Glomerular endothelial cell (primary cell): ENCODE measurements at regions not wholly inside any gene's neighbourhood (a gene's known extent, or its start where the extent isn't known, plus 50 kb on each side); places are given as distances from the start of the nearest gene placed in this dataset.
"Not testable (repeated sequence)": the region's sequence is repeated elsewhere in the genome, so short reads cannot be mapped to it uniquely, and the experiment has no call there.

Experiments used
- DNase-seq: peaks from one replicate; pipeline ENCODE4 v3.0.0-alpha.2; 2011; ENCODE audit warnings: low read depth, low spot score; ENCODE audit errors: extremely low read depth

DNA sequence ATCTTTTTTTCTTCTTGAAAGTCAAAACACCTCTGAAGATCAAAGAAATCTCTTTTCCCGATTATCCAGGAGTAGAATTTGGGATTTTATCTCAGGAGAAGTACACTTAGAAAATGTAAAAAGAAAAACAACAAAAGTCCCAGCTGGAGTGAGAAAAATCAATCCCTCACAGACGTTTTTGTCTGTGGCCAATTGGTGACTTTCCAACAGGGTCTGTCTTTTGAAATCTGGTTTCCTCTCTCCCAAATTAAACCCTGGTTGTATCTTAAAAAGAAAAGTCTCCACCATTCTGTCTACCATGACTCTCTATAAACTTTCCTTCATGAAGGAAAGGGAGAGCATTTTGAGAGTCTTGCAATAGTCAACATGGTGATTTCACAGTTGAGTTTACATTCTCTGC lies 88.1 kb downstream of the DACT1 start:
- no peak for DNase-seq

DNA sequence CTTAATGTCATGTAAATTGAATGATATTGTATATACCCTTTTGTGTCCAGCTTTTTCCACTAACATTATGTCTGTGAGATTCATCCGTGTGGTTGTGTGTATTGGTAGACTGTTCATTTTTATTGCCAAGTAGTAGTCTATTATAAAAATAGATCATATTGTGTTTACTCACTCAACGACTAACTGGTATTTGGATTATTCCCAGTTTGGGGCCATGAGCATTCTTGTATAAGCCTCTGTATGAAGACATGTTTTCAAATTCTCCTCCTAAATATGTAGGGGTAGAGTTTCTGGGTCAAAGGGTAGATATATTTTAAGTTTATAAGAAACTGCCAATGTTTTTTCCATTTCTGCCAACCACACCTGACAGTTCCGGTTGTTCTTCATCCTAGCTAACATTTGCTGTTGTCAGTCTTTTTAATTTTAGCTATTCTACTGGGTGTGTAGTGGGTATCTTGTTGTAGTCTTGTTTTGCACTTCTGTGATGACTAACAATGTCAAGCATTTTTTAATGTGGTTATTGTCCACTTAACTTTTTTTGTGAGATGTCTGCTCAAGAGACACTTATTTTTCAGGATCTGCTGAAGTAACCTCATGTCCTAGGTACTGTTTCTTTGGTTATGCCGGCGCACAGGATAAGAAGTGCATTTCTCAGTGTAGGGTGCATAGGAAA lies 93.2 kb downstream of the DACT1 start:
- DNase-seq: no peak

DNA sequence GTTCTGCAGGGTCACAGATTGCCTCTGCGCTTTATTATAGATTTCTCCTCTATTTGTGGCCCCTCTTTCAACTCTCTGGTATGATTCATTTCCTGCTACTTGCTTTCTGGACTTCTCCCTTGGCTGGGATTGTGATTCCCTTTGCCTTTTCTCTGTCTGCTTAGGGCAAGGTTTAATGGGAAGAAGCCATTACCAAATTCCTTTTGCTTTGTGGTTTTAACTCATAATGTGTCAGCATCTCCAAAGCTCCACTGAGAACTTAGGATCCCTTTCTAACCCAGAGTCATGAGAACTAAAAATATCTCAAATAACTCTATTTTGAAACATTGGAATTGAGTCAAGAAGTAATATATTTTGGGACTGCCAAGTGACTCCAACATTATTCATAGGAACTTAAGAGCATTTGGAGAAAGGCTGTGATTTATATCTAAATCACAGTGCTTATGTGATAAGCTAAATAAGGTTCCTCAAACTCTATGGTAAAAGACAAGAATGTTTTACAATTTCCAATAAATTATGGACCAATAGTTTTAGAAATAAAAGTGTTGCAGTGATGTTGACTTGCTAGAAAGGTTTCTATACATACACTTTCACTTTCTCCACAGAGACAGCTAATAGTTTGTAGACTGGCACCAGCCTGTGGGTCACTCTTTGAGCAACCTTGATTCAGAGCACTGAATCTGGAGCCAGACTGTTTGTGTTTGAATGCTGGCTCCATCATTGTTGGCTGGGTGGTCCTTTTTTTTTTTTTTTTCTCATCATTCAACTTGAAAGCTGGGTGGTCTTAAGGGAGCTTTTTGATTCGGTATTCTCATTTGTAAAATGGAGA lies 93.9 kb downstream of the DACT1 start:
- DNase-seq: peak; percentile 55

DNA sequence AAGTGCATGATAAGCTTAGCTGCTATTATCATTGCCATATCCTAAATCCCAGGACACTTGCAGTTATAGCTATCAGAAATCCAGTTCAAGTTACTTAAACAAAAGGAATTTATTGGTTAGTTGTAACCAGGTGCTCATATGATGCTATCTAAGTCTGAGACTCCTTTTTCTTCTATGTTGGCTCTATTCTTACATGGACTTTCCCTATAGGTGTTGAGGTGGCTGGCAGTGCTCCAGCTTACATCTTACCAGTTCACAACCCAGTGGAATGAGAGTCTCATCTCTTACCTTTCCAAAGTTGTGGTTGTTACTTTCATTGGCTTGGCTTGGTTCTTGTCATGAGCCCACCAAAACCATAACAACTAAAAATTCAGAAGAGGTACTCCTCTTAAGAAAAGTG lies 94.6 kb downstream of the DACT1 start:
- no peak for DNase-seq

DNA sequence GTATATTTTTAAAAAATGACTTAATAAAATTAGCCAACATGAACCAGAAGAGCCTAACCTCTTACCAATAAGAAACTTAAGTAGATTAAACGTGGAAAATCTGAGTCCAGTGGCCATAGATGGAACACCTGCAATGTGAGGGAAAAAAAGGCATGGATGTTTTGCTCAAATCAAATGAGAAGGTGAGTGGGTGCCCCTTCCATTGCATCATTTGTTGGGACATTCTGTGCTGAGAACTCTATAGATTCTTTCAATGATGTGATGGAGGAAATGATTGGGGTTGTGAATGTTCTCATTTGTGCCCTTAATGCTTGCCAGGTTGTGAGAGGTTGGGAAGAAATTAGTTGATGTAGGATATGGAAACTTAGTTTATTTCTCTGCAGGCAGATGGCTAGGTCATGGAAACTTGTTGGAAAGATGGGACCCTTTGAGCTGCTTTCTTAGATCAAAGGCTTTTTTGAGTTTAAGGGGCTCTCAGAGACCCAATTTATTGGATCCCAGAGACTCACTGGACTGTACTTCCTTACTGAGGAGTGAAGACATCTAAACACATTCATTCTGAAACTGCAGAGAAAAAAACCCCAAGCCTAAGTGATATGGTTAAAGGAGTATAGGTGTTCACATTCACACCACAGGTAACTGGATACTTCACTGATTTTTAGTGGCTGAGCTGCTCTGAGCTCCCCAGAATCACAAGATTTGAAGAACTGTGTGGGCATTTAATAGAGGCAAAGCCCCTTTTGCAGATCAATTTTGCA lies 95.9 kb downstream of the DACT1 start:
- no peak for DNase-seq

DNA sequence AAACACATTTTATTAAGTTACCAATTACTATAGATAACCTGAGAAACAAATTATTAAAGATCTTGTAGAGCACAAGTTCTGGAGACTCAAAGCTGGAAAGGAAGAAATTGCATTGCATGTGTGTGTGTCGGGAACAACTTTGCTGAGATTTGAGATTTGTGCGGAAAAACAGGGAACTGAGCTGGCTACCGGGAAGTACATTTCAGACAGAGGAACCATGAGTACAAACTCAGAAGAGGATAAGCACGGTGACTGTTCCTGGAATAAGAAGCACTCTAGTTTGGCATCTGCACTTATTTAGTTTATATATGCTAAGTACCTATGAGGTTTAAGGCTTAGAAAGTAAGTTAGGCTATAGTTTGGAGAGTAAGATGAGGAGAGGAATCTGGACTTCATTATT lies 97.8 kb downstream of the DACT1 start:
- no peak for DNase-seq

DNA sequence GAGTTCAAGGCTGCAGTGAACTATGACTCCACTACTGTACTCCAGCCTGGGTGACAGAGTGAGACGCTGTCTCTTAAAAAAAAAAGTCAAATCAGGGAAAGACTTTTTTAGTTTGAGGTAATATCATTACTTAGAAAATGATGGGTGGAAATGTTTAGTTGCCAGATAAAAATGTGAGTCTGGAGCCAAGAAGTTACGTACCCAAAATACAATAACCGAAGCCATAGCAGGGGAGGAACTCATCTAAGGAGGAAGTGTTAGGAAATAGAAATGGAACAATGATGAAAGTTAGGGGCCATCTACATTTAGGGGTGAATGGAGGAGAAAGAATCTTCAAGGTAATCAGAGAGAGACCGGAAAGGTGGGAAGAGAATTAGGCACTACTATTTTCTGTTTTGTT lies 98.8 kb downstream of the DACT1 start:
- DNase-seq: no peak

DNA sequence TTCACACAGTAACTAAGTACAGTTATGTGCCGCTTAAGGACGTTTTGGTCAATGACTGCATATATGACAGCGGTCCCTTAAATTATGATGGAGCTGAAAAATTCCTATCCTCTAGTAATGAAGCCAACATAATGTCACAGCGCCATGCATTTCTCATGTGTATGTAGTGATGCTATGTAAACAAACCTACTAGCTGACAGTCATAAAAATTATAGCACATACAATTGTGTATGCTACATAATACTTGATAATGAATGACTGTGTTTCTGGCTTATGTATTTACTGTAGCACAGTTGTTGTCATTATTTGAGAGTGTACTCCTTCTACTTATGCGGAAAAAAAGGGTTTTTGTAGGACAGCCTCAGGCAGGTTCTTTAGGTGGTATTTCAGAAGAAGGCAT lies 99.7 kb downstream of the DACT1 start:
- DNase-seq: no peak

DNA sequence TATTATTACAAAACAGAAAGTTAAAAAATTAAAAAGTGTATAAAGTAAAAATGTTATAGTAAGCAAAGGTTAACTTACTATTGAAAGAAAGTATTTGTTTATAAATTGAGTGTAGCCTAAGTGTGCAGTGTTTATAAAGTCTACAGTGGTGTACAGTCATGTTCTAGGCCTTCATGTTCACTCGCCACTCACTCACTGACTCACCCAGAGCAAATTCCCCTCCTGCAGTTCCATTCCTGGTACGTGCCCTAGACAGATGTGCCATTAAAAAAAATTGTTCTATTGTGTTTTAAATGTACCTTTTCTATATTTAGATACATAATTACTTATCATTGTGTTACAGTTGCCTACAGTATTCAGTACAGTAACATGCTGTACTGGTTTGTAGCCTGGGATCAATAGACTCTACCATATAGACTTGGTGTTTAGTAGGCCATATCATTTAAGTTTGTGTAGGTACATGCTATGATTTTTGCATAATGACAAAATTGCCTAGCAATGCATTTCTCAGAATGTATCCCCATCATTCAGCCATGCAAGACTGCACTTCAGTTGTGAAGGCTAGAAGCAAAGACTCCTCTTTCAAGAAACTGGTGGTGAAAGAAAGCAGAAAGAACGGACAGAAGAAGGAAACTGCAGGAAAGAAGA lies 100.6 kb downstream of the DACT1 start:
- no peak for DNase-seq

DNA sequence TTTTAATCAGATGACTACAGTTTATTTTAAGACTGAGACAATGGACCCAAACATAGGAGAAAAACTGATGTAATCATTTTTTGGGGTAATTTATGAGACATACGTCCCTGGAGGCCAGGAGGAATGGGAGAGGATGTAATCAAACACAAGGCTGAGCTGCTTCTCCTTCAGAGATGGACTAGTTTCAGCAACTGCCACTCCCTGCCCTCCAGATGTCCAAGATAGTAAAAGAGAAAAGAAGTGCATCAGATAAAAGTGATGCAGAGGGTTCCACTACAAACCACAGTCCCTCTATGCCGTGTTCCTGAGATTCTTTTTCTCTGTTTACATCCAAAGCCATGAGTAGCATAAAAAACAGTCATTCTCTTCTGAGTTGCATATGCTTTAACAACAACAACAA lies 101.1 kb downstream of the DACT1 start:
- no peak for DNase-seq

DNA sequence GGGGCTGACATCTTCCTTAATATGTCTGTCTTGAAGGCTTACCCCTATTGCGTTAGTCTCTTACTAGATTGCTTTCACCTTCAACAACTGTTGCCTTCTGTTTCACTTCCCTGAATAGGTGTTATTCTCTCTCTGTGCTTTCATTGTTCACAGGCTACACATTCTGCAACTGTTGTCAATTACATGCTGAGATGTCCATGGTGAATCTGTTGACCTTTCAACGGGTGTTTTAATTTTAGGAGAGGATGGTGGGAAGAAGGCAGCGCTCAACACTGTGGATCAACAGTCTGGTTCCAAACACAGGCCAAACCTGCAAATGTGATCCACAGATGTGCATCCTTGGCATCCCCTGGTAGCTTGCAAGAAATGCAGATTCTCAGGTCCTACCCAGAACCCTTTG lies 101.9 kb downstream of the DACT1 start:
- DNase-seq: no peak

DNA sequence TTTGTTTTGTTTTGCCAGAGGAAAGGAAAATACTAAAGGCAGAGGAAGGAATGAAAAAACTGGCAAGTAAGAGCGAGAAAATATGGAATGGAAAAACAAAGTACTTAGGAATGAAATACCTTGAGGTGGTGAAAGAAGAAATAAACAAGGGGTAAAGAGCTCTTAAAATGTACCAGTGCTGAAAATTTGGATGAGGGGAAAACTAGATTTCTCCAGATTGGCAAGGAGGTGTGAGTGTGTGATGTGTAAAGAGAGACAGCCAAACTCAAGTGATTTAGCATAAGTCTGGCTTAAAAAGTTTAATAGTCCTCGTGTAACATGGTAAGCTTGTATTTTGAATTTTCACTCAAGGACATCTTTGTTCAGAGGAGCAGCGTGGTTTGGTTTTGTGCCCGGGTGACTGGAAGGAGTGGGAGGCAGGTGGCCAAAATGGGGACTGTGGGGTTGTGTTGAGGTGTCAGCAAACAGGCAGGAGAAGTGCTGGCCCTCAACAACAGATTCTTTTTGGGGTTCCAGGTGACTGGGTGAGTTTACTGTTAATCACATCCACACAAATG lies 102.7 kb downstream of the DACT1 start:
- no peak for DNase-seq

DNA sequence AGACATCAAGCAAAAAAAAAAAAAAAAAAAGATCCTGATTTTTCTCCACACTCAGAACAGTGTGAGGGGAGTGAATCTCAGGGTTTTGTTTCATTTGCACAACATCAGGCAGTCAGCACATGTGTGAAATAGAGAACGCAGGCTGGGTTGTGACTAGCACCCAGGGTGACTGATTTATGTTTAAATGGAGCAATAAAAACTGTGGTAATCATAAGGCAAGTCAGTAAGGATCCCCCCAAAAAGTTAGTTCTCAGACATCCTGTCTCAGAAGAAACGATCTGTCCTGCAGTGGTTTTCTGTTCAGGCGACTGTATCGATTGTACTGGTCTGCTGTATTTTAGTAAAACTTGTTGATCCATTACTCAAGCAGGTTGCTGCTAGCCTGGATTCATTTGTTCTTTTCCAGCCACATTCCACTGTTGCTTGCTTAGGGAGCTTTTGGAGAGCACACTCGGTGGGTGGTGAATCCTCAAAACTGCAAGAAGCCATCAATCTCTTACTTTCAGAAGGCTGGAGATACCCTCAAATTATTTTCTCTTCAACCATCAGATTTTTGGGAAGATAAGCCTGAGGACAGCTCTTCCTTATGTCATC lies 107.1 kb downstream of the DACT1 start:
- no peak for DNase-seq

DNA sequence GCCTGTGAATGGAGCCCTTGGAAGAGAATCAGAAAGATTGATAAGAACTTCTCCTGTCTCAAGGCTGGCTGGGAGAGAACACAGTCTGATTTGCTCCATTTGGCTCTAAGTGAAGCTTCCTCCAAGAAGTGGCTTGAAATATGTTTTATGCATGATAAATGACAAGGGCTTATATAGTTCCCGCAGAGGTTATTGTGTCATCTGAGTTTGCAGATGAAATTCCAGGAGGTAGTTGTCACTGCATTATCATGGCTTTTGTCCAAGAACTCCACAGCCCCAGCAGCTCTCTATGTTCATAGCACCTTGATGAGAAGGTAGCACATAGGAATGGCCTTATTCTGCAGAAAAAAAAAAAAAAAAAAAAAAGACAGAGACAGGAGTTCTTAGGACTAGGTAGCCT lies 108.5 kb downstream of the DACT1 start:
- DNase-seq: no peak

DNA sequence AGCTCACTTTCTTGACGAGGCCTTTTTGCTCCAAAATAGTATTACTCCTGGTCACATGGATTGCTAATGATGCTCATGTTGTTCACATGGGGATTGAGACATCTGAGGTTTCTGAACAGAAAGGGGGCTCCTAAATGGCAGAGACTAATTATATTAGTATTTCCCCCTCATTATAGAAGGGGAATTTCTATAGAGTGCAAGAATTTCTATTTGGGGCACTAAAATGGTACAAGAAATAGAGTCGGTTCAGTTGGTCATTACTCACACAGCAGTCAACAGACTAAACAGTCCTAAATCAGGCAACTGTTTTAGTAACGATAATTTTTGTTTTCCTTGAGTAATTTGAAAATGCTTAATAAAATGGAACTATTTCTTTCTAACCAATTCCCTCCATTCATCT lies 108.9 kb downstream of the DACT1 start:
- no peak for DNase-seq

DNA sequence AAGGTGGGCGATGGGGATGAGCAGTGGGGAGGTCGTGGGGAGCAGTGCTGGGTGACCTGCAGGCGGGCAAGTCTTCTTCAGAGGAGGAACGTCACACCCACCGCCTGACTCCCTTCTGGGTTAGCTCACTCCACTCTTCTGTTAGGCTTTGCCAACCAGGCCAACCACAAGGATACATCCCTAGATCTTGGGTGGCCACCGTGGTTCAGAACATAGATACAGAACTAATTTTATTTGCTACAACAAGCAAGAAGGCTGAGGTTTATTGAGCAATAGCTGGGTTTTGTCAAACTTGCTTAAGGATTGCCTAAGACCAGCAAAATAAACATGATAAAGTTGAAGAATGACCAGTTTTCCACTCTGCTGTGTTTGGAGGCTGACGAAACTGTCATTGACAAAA lies 109.4 kb downstream of the DACT1 start:
- no peak for DNase-seq

DNA sequence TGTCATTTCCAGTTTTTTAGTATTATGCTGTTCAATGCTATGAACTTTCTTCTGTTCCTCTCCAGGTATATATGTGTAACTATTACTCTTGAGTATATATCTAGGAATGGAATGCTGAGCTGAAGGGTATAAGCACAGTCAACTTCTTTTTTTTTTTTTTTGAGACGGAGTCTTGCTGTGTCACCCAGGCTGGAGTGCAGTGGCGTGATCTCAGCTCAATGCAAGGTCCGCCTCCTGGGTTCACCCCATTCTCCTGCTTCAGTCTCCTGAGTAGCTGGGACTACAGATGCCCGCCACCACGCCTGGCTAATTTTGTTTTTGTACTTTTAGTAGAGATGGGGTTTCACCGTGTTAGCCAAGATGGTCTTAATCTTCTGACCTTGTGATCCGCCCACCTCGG lies 110.5 kb downstream of the DACT1 start:
- not testable (repeated sequence) for DNase-seq

DNA sequence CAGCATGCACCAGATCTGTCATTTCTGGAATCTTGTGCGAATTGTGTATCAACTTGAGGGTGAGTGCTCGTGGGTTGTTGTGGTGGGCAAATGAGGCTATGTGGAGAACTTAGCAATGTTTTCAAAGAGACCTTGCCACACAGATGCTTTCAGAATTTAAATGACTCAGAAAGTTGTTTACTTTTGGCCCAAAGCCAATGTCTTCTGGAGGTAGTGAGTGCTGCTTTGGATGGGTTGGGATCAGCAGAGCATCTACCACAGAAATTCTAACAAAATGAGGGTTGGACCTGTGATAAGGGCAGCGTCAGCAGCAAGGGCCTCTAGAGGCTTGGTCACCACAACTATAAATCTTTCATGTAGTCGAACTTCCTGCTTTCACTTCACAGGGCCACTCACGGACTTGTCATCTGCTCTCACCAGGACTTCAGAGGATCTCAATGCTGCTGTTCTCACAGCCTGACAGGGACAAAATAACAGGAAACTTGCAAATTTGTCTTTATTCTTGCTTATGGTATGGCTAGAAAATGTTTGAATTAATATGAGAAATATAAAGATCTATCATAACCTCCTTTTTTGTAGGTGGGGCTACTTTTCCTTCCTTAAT lies 111.4 kb downstream of the DACT1 start:
- peak; percentile 25 for DNase-seq

DNA sequence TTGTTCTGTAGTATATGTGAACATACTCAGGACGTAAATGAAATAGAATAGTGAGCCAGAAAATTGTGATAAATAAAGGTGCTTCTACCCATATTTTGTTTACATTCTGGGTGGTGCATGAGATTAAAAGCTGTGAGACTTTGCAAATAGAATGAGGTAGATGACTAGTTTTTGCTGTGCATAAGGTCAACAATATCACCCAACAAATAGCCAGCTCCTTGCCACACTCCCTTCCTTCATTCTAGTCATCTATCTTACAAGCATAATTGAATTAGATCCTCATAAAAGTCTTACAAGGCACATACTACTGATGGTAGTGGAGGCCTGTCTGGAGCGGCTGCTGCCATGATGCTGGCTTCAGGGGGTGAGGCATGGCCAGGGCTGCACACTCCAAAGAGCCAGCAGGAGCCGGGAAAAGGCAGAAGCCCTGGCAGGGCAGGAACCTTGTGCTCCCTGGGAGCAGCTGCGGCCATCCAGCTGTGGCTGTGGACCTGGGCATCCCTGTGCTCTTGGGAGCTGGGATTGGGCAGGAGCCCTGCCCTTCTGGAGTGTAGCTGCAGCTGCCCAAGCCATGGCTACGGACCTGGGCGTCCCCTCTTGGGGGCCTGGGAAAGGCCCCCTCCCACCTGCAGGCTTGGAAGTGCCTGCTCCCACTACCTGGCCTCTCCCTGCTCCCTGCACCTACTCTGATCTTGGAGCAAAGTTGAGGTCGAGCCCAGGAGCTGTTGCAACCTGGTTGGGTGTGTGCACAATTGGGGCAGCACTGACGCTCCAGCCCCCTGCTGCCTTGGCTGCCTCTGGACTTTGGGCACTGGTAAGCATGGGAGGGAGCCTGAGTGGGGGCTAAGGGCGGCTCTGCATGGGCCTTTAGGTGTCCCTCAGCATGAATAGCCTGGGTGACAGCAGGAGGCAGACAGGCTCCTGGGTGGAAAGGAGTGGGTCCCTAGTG lies 112.8 kb downstream of the DACT1 start:
- DNase-seq: no peak
